Caco-2 (cell line): ENCODE measurements at regions not wholly inside any gene's neighbourhood (a gene's known extent, or its start where the extent isn't known, plus 50 kb on each side); places are given as distances from the start of the nearest gene placed in this dataset.

Source experiments
- BruUV-seq: library from RNA; stranded (reverse); fragments of 400-500 nt; replicated peaks from 2 replicates; lab custom pipeline; 2021; lab: Mats Ljungman, UMichigan
- CTCF ChIA-PET: fragments of 300-600 bp; sonication (Branson Sonifier 250); formaldehyde crosslinking; loops from one replicate; lab custom pipeline; 2022; ENCODE audit warnings: antibody characterized with exemption; lab: Charles Lee
- POLR2A ChIA-PET: fragments of 300-600 bp; sonication (Branson Sonifier 250); formaldehyde crosslinking; loops from one replicate; lab custom pipeline; 2022; ENCODE audit warnings: antibody characterized with exemption; lab: Charles Lee
- DNase-seq, 2 experiments: peaks; one replicate each; pipeline versions ENCODE4 v3.0.0 to v3.0.0-alpha.2; 2020 to 2022
- H3K27me3 ChIP-seq: replicated peaks from 2 replicates; pipeline ENCODE4 v1.6.0; 2011; ENCODE audit warnings: low read length; ENCODE audit not compliant: control insufficient read depth, insufficient read depth
- H3K36me3 ChIP-seq: 2 replicates; pipeline ENCODE4 v1.5.1; 2011; ENCODE audit warnings: low read length; ENCODE audit not compliant: control insufficient read depth, insufficient read depth
- H3K4me1 ChIP-seq: fragments of 250-450 bp; sonication (Bioruptor Pico); 2 replicates; pipeline ENCODE4 v1.5.1; 2020; ENCODE audit warnings: mild to moderate bottlenecking
- H3K4me3 ChIP-seq: 2 replicates; pipeline ENCODE4 v1.5.1; 2011; ENCODE audit warnings: low read depth, mild to moderate bottlenecking, control low read depth, low read length
- H3K9me3 ChIP-seq: fragments of 250-450 bp; sonication (Bioruptor Pico); 2 replicates; pipeline ENCODE4 v1.5.1; 2020; ENCODE audit warnings: mild to moderate bottlenecking, moderate library complexity
- H3K27ac Mint-ChIP-seq: one replicate; pipeline ENCODE4 v1.8.0; 2022; ENCODE audit warnings: mixed read lengths; ENCODE audit not compliant: unreplicated experiment
- H3K27me3 Mint-ChIP-seq: one replicate; pipeline ENCODE4 v1.8.0; 2022; ENCODE audit warnings: mixed read lengths; ENCODE audit not compliant: insufficient read depth, unreplicated experiment
- H3K36me3 Mint-ChIP-seq: one replicate; pipeline ENCODE4 v1.8.0; 2022; ENCODE audit warnings: mild to moderate bottlenecking, mixed read lengths; ENCODE audit not compliant: insufficient read depth, unreplicated experiment
- H3K4me1 Mint-ChIP-seq: one replicate; pipeline ENCODE4 v1.8.0; 2022; ENCODE audit warnings: low read depth, mixed read lengths; ENCODE audit not compliant: unreplicated experiment
- H3K4me3 Mint-ChIP-seq: one replicate; pipeline ENCODE4 v1.8.0; 2022; ENCODE audit warnings: mild to moderate bottlenecking, moderate library complexity, mixed read lengths; ENCODE audit not compliant: unreplicated experiment
- H3K9me3 Mint-ChIP-seq: one replicate; pipeline ENCODE4 v1.8.0; 2022; ENCODE audit warnings: mixed read lengths; ENCODE audit not compliant: unreplicated experiment
- CTCF ChIP-seq, 2 experiments: fragments of 200-600 bp in 1 of 2; IDR thresholded peaks; 1 replicate in 1 of 2; 2 replicates in 1 of 2; pipeline versions ENCODE4 v1.5.1 to v1.8.0; 2011 to 2022; ENCODE audit warnings: antibody characterized with exemption in 1 of 2, control low read depth in 1 of 2, inconsistent platforms in 1 of 2, low read depth in 1 of 2, low read length in 1 of 2, mild to moderate bottlenecking in 1 of 2, moderate library complexity in 1 of 2; ENCODE audit not compliant: insufficient read depth in 1 of 2, severe bottlenecking in 1 of 2, unreplicated experiment in 1 of 2
- intact Hi-C: fragments of 100-400 bp; cut with micrococcal nuclease; formaldehyde crosslinking; loops from one replicate; pipeline ENCODE4 v1.10.0; 2022; ENCODE audit not compliant: unreplicated experiment

GRCh38 chr20:16113736-16114135 lies 459.5 kb downstream of the KIF16B start:
- H3K27me3 ChIP-seq: no peaks in the 10 kb centered on the region
- H3K4me3 ChIP-seq: no peak overlapping the region
- Mint-ChIP-seq H3K9me3 (peaks cover 9% of the 10 kb centered on the region), H3K4me3 (no peak overlapping the region), H3K27me3 (peaks cover 10% of the 10 kb centered on the region), H3K36me3 (no peaks in the 10 kb centered on the region), H3K4me1 (no peaks in the 10 kb centered on the region), H3K27ac (no peak overlapping the region)
- intact Hi-C loops: no loop called here
- ChIA-PET CTCF (no interaction called here), POLR2A (no interaction called here)
- no peak for DNase-seq
- BruUV-seq: no TSS peak
- no peaks in the 10 kb centered on the region for H3K4me1 ChIP-seq
- TF ChIP-seq CTCF (IDR thresholded peaks at IDR 0.05; ENCODE audit: insufficient read depth in 1 of 2, low read depth in 1 of 2, low read length in 1 of 2, severe bottlenecking in 1 of 2, unreplicated experiment in 1 of 2): no peak
- no peaks in the 10 kb centered on the region for H3K36me3 ChIP-seq
- H3K9me3 ChIP-seq: peaks cover 3% of the 10 kb centered on the region; the same call in 1 of the 2 replicates

- BruUV-seq: no TSS peak
Observed at GRCh38 chr20:16111852-16112412, 461.3 kb downstream of the KIF16B start.

DNA sequence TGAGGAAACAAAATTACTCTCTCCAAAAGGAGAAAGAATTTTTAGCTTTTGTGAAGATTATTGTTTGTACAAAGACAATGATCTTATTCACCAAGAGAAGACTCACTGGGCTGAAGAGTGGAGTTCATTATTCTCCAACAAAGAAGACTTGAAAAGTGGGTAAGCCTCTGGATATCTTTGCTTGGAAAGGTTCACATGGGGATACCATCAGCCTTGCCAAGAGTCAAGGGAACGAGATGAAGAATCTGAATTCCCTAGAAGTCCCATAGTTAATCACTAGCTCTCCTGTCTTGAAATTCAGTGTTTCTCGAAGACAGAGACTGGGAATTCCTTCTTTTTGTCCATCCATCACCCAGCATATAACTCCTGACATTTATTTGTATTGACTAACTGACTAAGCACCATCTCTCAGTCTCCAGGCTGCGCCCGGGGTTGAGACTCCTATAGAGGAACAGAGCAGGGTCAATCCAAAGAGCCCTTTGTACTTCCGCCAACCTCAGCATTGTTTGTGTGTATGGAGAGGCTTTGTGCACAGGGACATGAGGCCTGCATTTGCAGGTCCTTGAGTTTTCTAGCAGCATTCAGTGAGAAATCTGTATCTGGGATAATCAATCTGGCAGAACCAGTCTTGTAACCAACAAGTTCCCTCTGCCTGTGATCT lies 461.9 kb downstream of the KIF16B start:
- Mint-ChIP-seq H3K27ac (no peak overlapping the region), H3K27me3 (peaks cover 10% of the 10 kb centered on the region), H3K4me3 (no peak overlapping the region), H3K9me3 (peaks cover 9% of the 10 kb centered on the region), H3K4me1 (no peaks in the 10 kb centered on the region), H3K36me3 (no peaks in the 10 kb centered on the region)
- H3K4me1 ChIP-seq: no peaks in the 10 kb centered on the region
- ChIA-PET CTCF (no interaction called here), POLR2A (no interaction called here)
- DNase-seq: no peak
- BruUV-seq: no TSS peak
- no peak overlapping the region for H3K4me3 ChIP-seq
- no peak for TF ChIP-seq CTCF (IDR thresholded peaks at IDR 0.05; ENCODE audit: insufficient read depth in 1 of 2, low read depth in 1 of 2, low read length in 1 of 2, severe bottlenecking in 1 of 2, unreplicated experiment in 1 of 2)
- no peaks in the 10 kb centered on the region for H3K36me3 ChIP-seq
- intact Hi-C loops: no loop called here
- H3K9me3 ChIP-seq: no peaks in the 10 kb centered on the region
- no peaks in the 10 kb centered on the region for H3K27me3 ChIP-seq

More at GRCh38 chr20:16111852-16112412, 461.3 kb downstream of the KIF16B start:
- Histone ChIP-seq H3K4me3 (no peak overlapping the region), H3K27me3 (no peaks in the 10 kb centered on the region), H3K4me1 (no peaks in the 10 kb centered on the region), H3K9me3 (no peaks in the 10 kb centered on the region), H3K36me3 (no peaks in the 10 kb centered on the region)
- intact Hi-C loops: no loop called here
- Mint-ChIP-seq H3K4me1 (no peaks in the 10 kb centered on the region), H3K4me3 (no peak overlapping the region), H3K9me3 (peaks cover 9% of the 10 kb centered on the region), H3K36me3 (no peaks in the 10 kb centered on the region), H3K27me3 (peaks cover 10% of the 10 kb centered on the region), H3K27ac (no peak overlapping the region)
- no peak for DNase-seq
- CTCF ChIA-PET: no interaction called here
- POLR2A ChIA-PET: no interaction called here
- TF ChIP-seq CTCF (IDR thresholded peaks at IDR 0.05; ENCODE audit: insufficient read depth in 1 of 2, low read depth in 1 of 2, low read length in 1 of 2, severe bottlenecking in 1 of 2, unreplicated experiment in 1 of 2): no peak
